GM18873 (cell line): ENCODE measurements at regions not wholly inside any gene's neighbourhood (a gene's known extent, or its start where the extent isn't known, plus 50 kb on each side); places are given as distances from the start of the nearest gene placed in this dataset.

Experiments
- ATAC-seq: cut with Tn5 transposase; IDR thresholded peaks from one replicate; pipeline ENCODE4 v1.9.1; 2021; ENCODE audit warnings: mild to moderate bottlenecking, moderate library complexity, moderate number of reproducible peaks; ENCODE audit not compliant: unreplicated experiment, low FRiP score

DNA sequence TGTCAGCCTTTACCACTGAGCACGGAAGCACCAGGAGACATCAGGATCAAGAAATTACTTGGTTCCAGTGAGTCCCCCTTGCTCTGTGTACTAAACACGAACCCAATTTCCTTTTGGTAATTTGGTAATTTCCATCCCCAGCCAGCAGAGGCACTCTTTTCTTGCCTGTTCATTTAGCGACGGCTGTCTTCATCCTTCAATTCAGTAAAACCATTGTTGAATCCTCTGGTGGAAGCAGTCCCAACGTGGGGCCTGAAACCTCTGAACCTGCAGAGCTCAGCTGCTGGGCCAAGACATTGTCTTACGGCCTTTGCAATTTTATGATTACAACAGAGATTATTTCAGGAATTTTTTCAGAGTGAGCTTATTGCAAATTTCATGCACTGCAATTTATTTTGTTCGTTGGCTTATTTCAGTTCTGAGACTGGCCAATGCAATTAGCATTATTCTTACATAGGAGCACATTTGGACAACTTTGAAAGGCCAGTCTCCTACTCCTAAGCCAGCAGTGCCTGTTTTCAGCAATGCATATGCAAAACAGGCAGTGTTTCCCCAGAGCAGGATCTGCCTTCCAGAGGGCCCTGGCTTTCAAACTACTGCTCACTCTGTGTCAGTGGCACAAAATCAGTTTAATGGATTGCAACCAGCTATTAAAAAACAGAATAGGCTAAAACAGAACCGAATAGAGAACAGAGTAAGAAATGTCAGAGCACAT lies 372.9 kb upstream of the TMEM132C start:
- ATAC-seq: no peak

DNA sequence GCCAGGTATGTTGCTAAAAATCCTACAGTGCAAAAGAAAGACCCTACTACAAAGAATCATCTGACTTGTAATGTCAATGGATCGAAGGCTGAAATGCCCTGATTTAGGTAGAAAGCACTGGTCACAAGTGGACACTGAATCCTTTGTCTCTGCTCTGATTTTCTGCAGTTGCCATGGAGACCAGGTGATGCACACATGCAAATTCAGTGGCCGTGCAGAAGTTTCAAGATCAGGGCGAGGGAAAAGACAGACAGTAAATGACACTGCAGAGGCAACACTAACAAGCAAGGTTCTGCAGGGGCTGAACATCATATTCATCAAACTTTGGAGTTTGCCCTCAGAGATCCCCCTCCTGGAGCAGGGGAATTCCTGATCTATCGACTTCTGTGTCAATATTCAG lies 370.3 kb upstream of the TMEM132C start:
- ATAC-seq: no peak

DNA sequence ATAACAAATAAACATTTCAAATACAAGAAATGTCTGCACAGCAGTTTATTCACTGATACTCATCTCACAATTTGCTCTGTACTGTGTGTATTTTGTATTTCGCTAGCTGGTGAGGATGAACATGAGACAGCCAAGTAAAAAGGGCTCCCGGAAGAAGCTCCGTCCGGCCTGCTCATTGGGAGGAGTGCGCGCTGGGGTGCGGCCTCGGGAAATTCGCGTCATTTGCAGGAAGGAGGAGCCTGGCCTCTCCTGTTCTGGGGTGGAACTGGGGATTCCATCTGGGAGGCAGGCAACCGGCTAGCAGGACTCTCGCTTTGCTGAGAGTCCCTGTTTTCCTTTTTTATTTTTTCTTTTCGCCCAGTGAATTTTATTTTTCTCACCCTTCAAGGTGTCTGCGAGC lies 368.4 kb upstream of the TMEM132C start:
- ATAC-seq: no peak

DNA sequence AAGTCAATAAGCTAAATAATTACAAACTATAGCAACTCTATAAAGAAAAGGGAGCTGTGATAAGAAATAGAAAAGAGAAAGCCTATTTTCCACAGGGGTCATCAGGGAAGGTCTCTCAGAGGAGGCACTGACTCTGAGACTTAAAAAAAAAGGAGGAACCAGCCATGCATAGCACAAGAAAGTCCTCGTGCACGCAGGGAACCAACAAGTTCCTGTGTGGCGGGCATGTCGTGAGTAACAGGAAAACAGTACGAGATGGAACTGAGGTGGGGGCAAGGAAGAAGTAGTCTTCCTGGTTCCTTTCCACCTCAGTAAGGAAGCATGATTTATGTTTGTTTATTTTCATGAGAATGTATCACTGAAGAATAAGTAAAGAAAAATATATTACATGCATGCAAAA lies 367.0 kb upstream of the TMEM132C start:
- no peak for ATAC-seq

DNA sequence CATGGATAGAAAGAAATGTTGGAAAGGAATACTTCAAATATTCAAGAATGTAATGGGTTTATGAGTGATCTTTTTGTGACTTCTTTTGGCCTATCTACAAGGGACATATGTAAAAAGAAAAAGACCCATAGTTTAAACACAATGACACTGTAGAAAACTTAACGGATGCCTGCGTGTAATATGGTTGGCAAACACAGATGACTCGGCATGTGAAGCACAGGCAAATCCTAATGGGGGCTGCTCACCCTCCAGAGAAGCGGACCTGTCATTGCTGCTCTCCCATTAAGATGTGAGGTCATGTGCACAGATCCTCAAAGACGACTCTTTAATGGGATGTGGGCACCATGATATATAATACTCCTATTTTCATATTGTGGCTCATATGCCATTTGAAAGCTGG lies 366.6 kb upstream of the TMEM132C start:
- ATAC-seq: no peak

DNA sequence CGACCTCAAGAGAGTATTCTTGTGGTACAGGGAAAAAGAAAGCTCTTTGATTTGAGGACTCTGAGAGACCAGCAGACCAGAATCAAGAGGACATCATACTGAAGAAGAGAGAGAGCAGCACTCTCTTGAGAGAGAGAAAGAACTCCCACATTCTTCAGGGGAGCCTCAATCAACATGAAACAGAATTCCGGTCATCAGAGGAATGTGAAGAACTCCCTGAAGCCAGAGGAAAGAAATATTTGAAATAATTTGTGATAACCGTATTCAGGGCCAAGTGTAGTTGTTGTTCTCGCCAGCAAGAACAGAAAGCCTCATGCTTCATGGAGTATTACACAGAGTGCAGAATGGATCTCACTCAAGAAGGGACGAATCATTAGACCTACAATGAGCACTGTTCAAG lies 363.8 kb upstream of the TMEM132C start:
- no peak for ATAC-seq

DNA sequence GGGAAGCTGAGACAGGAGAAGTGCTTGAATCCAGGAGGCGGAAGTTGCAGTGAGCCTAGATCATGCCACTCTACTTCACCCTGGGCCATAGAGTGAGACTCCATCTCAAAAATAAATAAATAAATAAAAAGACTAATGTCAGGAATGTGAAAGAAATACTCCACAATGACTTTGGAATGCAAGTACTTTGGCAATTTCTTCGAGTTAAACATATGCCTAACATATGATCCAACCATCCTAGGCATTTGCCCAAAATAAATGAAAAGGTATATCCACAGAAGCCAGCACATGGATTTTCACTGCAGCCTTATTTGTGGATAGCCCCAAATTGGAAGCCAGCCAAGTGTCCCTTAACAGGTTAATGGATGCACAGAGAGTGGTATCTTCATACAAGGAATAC lies 357.9 kb upstream of the TMEM132C start:
- ATAC-seq: no peak

DNA sequence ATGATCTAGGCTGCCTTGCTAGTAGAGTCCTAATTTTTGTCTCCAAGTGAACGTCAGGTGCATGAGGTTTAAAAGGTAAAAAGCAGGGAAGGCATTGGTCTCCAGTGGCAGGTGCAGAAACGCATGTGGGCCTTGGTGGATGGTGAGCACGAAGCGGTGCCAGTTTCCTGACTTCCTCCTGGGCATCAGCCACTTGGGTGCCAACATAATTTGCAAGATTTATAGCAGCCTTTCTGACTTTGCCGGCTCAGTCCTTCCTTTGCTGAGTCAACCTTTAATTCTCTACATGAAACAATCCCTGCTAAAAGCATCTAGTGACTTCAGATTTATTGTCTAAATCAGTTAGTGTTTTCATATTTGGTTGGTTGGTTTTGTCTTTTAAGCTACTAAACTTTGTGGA lies 355.7 kb upstream of the TMEM132C start:
- no peak for ATAC-seq

DNA sequence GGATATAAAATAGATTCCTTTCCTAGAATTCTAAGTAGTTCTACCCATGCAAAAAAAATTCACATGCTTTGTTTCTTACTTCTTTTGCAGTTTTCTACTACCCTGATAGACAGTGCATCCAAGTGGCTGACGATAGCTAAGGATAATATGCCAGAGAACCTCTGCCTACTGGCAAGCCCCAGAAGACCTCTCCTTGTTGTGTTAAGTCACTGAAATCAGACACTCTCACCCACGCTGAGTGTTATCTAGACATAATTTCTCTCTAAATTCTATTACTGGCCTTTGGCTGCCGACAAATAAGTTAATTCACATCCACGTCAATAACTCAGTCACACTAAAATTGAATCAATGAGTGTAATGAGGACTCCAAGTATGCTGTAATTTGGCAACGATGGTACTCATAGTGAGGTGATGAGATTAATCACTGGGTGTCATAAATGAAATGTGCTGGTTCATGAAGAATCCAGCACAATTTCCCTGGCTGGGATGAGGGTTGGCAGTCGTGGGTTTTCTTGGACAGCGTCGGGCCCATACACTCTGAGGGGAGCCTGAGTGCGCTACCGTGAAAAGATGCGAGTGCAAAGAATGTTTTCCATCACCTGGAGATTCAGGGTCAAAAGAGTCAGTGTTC lies 354.8 kb upstream of the TMEM132C start:
- ATAC-seq: no peak

DNA sequence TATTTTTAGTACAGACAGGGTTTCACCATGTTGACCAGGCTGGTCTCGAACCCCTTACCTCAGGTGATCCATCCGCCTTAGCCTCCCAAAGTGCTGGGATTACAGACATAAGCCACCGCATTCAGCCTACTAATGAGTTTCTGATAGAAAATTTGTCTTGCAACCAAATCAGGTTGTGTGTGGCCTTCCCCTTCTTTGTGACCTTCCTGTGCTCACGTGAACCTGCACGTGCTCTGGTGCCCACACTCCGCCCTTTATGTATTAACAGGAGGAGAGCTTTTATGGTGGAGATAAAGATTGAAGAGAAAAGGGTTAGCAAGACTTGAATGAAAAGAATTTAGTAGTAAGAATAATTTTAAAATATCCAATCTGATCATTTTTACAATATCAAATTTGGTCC lies 343.5 kb upstream of the TMEM132C start:
- no peak for ATAC-seq

DNA sequence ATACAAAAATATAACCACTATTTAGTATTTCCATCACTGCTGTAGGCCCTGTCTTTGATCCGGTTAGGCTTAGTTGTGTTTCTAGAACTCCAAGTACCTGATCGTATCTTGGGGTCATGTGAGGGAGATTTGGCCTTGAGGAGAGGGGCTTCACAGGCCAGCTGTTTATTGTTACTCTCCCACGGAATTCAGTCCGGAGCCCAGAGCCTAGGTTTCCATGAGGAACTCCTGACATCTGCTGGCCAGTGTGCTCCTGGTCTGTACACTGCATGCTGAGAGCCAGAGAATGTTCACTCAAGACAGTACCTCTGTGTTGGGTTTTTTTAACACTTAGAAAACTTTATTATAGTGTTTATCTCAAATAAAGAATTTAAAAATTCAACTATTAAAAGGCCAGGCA lies 341.0 kb upstream of the TMEM132C start:
- ATAC-seq: no peak

DNA sequence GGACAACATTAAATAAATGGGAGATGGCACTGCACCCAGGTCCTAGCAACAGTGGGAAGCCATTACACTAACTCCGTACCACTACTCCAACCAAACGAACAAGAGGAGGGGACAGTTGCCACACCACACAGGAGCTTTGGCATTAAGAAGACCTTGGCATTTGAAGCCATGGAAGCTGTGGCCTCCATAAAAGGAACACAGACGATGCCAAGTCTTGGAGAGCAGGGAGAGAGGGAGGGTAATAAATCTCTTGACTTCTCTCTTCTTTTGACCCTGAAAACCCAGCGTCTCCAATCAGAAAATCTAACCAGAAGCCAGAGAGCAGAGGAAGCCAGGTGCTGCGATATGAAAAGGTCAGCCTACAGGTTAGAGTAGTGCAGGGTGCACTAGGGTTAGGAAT lies 338.8 kb upstream of the TMEM132C start:
- no peak for ATAC-seq

DNA sequence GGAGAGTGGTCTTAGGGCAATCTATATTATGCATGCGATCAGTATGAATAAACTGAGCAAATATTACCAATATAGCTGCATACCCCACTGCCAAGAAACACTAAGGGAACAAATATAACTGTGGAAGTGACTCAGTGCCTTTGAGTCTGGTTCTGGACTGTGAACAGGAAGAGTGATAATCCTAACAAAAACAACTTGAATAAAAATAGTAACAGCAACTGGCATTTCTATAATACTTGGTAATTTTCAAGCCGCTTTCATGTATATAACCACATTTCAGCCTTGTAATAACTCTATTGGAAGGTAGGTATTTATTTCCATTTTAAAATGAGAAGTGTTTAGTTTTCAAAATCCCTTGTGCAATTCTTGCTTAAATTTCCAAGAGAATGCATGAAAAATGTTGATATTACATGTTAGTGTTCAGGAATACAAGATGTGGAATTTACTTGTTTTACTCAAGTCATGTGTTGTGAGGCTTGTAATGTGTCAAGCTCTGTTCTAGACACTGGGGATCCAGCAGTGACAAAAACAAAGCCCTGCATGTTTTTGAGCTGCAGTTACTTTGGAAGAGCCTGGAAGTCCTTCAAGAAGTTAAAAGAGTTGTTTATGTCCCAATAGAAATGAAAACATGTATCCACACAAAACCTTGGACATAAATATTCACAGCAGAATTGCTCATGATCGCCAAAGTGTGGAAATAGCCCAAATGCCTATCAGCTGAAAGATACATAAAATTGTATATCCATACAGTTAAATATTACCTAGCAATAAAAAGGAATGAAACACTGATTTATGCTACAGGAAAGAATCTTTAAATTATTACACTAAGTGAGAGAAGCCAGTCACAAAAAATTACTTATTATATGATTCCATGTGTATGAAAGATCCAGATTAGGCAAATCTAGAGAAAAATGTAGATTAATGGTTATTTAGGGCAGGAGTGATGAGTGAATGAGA lies 338.1 kb upstream of the TMEM132C start:
- ATAC-seq: no peak

DNA sequence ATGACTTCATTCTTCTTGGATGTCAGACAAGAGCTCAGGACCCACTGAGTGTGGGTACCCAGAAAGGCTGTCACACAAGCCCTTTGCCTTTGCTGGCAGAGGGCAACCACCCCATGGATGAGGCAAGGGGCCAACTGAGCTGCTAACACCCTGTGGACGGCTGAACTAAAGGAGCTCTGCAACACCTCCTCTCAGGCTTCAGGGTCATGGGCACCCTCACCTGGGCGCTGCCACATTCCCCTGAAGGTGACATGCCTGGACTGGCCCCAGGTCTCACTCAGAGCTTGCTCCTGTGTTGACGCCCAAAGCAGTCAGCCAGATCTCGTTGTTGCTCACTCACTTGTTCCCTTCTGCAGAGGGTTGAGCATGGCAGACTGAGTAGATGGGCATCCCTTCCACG lies 336.8 kb upstream of the TMEM132C start:
- no peak for ATAC-seq

DNA sequence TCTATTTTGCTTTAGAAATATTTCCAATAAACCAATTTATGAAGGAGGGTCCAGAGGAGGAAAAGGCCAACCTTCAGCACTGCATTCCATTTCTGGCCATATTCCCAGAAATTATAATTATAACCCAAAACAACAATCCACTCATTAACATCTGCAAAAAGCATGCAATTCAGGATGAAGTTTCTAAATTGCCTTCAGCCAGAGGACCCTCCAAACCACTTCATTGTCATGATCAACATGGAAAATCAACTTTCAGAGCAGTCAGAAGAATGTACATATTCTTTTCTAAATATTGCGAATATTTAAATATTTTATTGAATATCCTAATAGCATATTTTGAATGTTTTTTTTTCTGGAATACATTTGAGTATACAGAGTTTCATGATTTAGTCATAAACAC lies 332.6 kb upstream of the TMEM132C start:
- ATAC-seq: no peak

DNA sequence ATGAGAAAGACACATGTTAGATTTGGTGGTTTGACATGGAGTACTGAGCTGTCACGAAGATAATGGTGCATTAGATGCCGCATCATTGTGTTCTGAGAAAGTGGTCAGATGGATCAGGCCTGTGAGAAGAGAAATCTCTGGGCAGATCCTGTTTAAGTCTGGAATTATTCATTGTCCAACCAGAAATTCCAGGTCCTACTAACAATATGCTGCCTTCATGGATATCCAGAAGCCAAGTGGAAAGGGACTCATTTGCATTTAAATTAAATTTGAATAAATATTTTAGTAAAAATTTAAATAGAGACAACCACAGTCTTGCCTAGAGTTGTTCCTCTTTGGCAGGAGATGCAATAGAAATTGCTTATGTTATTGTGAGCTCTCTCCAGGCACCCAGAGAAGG lies 330.5 kb upstream of the TMEM132C start:
- ATAC-seq: no peak

DNA sequence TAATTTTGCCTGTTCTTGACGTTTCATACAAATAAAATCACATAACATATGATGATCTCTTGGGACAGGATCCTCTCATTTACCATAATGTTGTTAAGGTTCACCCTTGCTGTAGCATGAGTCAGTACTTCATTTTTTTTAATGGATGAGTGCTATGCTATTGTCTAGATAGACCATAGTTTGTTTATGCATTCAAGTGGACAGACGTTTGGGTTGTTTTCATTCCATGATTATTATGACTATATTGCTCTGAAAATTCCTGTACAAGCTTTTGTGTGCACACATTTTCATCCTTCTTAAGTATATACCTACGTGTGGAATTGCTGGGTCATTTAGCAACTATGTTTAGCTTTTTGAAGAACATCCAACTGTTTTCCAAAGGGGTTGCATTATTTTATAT lies 325.6 kb upstream of the TMEM132C start:
- ATAC-seq: no peak

DNA sequence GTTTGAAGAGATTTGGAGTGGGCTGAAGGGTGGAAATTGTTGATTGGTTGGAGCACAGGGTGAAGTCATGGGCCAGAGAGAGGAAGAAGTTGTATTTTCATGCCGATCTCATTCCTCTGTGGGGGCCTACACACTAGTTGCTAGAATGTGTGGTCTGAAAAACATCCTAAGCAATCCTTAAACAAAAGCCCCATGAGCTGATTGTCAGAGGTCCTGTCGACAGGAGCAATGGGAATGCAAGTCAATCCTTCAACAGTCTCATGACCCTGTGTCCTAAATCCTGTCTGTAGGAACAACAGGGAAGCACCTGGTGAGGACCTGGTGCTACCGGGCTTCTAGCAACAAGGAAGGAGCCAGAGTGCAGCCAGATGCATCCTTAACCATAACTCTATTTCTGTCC lies 324.0 kb upstream of the TMEM132C start:
- no peak for ATAC-seq

DNA sequence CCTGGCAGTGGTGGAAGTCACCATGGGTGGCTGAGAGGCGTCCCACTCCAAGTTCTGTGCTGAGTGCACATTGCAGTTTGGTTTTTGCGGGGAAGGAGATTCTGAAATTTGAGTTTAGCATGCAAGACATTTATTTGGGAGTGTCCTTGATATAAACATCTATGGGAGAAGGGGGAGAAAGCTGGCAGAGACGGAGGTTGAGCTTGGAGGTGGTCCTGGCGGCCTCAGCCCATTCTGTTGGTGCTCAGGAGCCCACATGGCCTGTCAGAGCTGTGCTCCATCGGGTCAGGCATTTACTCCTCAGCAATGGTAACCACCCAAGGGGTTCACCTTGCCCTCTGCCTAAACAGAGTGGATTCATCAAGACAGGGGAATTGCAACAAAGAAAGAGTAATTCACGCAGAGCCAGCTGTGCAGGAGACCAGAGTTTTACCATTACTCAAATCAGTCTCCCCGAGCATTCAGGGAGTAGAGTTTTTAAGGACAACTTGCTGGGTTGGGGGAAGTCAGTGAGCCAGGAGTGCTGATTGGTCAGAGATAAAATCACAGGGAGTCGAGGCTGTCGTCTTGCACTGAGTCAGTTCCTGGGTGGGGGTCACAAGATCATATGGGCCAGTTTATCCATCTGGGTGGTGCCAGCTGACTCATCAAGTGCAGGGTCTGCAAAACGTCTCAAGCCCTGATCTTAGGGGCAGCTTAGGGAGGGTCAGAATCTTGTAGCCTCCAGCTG lies 323.3 kb upstream of the TMEM132C start:
- ATAC-seq: no peak

DNA sequence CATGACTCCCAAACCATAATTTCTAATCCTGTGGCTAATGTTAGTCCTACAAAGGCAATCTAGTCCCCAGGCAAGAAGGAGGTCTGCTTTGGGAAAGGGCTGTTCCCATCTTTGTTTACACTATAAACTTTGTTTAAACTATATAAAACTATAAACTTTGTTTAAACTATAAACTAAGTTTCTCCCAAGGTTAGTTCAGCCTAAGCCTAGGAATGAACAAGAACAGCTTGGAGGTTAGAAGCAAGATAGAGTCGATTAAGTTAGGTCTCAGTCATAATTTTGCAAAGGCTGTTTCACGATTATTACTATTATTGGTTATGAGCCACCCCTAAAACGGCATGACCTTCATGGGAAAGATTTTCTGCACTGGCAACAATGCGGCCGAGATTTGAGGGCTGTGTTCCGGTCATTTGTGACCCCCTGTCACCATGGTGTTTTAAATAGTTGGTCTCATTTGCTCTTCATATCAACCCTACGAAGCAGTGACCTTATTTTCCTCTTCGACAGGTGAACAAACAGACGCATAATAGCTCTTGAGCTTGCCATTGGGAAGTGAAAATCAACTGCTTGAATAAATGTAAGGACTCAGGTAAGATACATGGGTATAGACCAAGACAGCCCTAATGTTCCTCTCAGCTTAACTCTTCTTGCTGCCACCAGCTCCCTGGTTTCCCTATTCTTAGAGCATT lies 322.6 kb upstream of the TMEM132C start:
- ATAC-seq: no peak
